Nucleus accumbens (tissue), 56 donors: ENCODE measurements at regions not wholly inside any gene's neighbourhood (a gene's known extent, or its start where the extent isn't known, plus 50 kb on each side); places are given as distances from the start of the nearest gene placed in this dataset.

ENCODE experiments used
- DNase-seq, 56 donors: peaks; one replicate each; lab custom pipeline; 2025; lab: John Stamatoyannopoulos, UW

- DNase-seq = no peak
Observed at GRCh38 chr2:129880971-129881370, 98.5 kb upstream of the RAB6C start.

- no peak for DNase-seq
Observed at GRCh38 chr2:129881786-129882396, 97.6 kb upstream of the RAB6C start.

DNA sequence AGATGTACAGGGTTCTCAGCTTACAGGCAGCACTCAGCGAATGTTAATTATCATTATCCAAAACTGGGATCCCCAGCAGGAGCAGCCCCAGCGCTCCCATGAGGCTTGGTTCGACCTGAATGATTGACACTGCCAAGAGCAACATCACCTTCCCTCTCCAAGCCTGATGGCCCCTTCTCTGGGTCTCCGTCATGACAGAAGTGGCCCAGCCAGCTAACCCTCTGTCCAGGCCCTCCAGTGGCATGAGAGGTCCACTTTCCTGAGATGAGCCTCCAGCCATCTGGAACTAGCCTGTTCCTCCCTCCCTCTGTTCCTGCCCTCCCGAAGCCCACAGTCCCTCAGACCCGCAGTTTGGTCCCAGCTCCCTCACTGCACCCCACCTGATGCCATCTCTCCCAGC lies 97.0 kb upstream of the RAB6C start:
- no peak for DNase-seq

DNA sequence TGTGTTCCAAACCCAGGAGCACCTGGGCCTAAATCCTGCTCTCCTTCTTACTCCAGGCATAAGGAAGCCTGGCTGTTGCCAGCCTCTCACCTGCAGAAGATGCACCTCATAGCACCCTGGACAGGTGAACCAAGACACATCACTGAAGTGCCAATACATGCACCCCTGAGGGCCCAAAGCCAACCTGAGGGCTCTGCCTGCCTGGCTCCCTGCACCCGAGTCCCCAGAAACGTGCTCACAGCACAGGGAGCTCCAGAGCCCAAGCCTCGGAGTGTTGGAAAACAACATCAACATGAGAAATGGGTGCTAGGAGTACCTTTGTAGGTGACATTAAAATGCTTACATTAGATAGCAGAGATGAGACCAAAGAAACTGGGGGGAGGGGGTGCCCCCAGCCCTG lies 96.3 kb upstream of the RAB6C start:
- DNase-seq = no peak

DNA sequence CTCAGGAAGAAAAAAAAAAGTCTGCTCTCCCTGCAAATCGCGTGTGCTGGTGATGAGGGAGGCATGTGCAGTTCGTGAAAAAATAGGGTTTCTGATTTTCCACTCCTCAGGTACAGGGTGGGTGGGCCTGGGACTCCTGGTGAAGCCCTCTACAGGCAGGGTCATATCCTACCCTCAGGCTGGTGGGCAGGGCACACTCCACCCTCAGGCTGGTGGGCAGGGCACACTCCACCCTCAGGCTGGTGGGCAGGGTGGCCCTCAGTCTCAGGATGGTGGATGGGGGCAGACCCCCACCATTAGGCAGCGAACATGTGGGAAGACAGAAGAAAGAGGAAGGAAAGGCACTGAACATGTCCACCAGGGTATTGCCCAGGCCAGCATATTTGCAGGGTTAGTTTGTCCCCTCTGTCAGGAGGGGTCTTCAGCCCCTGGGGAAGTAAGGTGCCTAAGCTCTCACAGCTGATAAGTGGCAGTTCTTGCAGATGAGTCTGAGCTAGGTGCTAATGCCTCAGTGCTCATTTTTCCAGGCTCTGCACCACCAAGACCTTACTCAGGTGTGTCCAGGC lies 95.2 kb upstream of the RAB6C start:
- DNase-seq = no peak

DNA sequence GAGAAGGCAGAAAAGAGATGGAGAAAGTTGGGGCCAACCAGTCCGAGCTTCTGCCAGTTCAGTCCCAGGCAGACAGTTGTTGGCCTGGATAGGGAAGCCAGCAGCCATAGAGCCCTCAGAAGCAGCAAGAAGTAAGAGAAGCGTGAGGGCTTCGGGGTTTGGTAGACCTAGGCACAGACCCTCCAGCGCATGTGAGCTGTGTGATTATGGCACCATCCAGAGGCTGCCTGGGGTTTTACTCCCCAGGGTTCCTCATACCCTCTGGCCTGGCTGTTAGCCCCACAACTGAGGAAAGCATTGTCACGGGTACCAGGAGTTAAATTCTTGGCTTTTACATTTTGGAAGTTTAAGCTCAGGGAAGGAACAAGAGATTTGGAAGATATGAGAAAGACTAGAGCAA lies 93.7 kb upstream of the RAB6C start:
- DNase-seq = peak in 2 of 56 donors; percentile 2 to 6

DNA sequence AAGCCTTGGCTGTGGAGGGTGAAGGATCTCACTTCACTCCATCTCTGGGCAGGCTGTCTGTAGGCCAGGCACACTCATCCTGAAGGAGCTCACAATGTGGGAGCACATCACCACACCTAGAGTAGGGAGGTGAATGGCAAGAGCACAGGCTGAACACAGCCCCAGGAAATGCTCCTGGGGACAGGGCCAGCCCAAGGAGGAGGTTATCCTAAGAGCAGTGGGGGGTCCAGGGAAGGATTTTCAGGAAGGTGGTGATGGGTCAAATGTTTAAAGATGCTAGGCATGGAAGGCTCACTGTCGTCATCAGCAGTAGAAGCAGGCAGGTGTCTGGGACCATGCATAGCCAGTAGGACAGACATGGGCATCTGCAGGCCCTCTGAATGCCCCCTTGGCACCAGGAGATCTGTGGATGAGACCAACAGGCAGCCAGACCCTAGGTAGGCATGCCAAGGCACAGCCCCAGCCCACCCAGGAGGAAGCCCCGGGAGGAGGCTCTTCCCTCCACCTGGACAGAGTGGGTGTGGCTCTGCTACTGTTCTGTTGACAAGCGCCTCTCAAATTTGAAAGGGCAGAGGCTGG lies 91.7 kb upstream of the RAB6C start:
- no peak for DNase-seq

- no peak for DNase-seq
Observed at GRCh38 chr2:129888461-129888860, 91.0 kb upstream of the RAB6C start.

GRCh38 chr2:129888896-129889295 lies 90.6 kb upstream of the RAB6C start:
- DNase-seq = no peak

- no peak for DNase-seq
Observed at GRCh38 chr2:129891341-129892320, 87.8 kb upstream of the RAB6C start.

DNA sequence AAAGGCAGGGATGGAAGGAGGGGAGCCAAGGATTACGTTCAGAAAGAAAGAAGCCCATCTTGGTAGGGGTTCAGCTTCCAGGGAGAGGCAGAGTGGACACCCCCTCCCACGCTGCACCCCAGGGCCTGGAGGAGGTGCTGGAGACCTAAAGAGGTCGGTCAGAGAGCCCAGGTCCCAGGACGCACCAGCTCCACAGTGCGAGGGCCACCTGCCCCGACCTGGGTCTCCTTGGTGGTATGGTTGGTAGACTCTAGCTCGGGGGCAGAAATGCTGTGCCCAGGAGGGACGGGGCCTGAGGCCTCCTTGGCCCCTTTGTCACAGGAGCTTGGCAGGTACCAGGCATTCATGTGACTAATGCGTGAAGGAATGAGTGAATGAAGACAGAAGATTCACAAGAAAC lies 87.1 kb upstream of the RAB6C start:
- no peak for DNase-seq

DNA sequence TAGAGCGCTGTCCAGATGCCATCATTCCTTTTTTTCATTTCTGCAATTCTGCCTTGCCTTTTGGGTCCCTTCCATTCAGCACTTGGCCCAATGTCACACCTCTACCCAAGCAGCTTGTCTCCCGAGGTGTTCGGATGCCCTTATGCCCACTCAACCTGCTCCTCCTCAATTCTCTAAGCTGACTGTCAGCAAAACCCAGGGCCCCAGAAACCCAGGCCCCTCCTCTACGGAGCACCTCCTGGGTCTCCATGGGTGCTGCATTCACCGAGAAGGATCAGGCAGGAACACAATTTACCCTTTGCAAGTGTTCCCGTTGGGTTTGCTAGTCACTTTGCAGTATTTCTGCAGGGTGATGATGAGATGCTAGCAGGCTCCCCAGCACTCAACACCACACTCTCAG lies 86.7 kb upstream of the RAB6C start:
- no peak for DNase-seq

GRCh38 chr2:129893244-129893643 lies 86.2 kb upstream of the RAB6C start:
- no peak for DNase-seq

GRCh38 chr2:129894616-129895015 lies 84.8 kb upstream of the RAB6C start:
- no peak for DNase-seq

DNA sequence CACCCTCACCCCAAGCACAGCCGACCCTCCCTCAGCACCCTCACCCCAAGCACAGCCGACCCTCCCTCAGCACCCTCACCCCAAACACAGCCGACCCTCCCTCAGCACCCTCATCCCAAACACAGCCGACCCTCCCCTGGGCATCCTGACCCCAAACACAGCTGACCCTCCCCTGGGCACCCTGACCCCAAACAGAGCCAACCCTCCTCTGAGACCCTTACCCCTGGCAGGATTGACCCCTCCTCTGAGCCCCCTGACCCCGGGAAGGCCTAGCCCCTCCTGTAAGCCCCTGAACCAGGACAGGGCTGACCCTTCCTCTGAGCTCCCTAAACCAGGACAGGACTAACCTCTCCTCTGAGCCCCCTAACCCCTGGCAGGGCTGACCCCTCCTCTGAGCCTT lies 84.4 kb upstream of the RAB6C start:
- DNase-seq = no peak

DNA sequence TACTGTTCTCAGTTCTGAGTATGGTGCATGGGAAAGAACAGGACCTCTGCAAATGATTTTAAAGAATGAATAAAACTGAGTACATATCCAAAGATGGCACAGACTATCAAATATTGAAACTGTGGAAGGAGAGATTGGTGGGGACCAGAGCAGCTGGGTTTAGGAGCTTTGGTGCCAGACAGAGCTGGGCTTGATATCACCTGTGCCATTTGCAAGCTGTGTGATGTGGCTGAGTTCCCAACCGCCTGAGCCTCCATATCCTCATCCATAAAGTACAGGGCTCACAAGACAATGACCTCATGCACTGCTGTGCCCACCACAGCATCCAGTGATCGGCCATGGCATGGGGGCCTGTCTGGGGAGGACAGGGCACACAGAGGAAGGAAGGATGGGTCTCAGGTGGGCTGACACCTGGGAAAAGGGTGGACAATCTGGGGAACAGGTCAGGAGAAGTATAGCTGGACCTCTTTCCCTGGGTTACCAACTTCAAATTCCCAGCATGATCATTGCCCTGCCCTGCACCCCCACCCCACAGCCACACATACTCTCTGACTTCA lies 83.9 kb upstream of the RAB6C start:
- no peak for DNase-seq

DNA sequence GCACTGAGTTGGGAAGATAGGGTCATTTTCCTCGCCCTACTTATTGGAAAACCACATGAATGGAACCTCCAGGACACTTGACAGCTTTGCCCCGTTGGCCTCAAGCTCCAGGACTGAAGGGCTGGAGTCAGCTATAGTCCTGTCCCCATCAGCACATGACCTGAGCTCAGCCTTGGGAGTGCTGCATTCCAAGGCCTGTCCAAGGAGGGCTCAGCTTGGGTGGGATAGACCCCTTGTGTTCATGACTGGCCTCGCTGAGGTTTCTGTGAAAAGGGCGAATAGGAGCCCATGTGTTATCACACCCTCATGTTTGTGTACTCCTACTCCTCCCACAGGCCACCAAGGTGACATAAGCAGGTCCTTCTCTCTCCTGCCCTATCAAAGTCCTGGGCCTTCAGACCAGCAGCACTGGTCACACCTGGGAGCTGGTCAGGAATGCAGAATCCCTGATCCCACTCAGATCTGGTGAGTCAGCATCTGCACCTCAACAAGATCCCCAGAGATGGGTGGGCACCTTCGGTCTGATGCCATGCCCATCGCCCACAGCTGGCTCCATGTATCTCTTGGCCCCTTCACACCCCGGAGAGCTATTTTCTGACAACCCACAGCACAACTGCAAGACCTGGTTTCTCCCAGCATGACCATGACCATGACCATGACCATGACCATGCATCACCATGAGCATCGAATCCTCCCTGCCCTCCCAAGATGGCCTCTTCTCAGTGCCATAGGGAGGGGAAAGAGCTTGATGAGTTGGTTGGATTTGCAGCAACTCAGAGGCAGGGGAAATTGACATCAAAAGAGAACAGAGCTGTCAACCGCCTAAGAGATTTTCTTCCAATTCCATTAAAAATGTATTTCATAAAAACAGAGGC lies 83.0 kb upstream of the RAB6C start:
- no peak for DNase-seq

DNA sequence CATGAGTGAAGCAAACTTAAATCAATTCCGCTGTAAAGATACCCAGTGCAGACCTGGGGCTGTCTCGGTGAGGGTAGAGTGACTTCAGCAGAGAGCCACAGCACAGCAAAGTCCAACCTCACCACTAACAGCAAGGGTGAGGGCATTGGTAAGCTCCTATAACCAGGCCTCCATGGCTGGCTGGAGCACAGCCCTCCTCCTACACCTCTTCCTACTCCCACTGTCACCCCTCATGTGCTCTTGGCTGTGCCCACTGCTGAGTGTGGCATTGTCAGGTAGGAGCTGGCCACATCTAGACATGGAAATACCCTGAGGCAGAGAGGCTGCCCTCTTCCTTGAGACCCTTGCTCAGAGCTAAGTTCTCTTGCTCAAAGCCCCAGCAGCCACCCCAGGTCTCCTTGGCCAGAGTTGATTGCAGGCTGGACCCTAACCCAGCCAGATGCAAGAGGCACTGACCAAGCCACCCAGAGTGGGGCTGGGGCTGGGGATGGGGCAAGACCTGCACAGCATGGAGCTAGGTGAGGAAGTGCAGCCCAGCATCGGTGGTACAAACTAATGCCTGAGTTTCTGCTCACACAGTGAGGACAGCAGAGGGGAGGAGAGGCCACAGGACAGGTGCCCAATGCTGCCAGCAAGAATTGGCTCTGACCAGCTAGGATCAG lies 77.6 kb upstream of the RAB6C start:
- DNase-seq = no peak
